Gastroesophageal sphincter (tissue), 4 donors: ENCODE measurements at regions not wholly inside any gene's neighbourhood (a gene's known extent, or its start where the extent isn't known, plus 50 kb on each side); places are given as distances from the start of the nearest gene placed in this dataset.

Experiments used
- ATAC-seq: fragments of 150-250 bp; one replicate; pipeline ENCODE4 v1.9.1; 2016; ENCODE audit warnings: mild to moderate bottlenecking, moderate library complexity
- H3K27ac ChIP-seq, 4 donors: fragments of 200-600 bp; sonication (generic) in 3 of 4; 1 replicate in 3 of 4; 2 replicates in 1 of 4; pipeline ENCODE4 v1.5.1; 2016 to 2019
- H3K27me3 ChIP-seq: fragments of 200-600 bp; sonication (generic); one replicate; pipeline ENCODE4 v1.5.1; 2019
- H3K36me3 ChIP-seq, 2 donors: fragments of 200-600 bp; sonication (generic); one replicate each; pipeline ENCODE4 v1.5.1; 2019; ENCODE audit warnings: control low read depth in 1 of 2
- H3K4me1 ChIP-seq, 3 donors: fragments of 200-600 bp; sonication (generic); 1 replicate in 2 of 3; 2 replicates in 1 of 3; pipeline ENCODE4 v1.5.1; 2016 to 2019; ENCODE audit warnings: control low read depth in 2 of 3
- H3K4me3 ChIP-seq, 2 donors: fragments of 200-600 bp; sonication (generic); one replicate each; pipeline ENCODE4 v1.5.1; 2019; ENCODE audit warnings: mild to moderate bottlenecking in 1 of 2, moderate library complexity in 1 of 2
- H3K9me3 ChIP-seq, 3 donors: fragments of 200-600 bp; sonication (generic); one replicate each; pipeline ENCODE4 v1.5.1; 2017 to 2019; ENCODE audit warnings: control low read depth in 2 of 3
- CTCF ChIP-seq, 4 experiments: fragments of 200-600 bp in 2 of 4; fragments of 450-650 bp in 2 of 4; sonication (generic) in 1 of 4; IDR thresholded peaks; one replicate each; pipeline ENCODE4 v1.5.1; 2017 to 2019; ENCODE audit warnings: antibody characterized with exemption in 4 of 4, mild to moderate bottlenecking in 2 of 4, moderate library complexity in 2 of 4
- EP300 ChIP-seq: sonication (generic); formaldehyde crosslinking; IDR thresholded peaks from one replicate; pipeline ENCODE4 v1.6.1; 2017; ENCODE audit warnings: antibody characterized with exemption, mild to moderate bottlenecking
- POLR2A ChIP-seq, 2 donors: fragments of 450-650 bp; IDR thresholded peaks; one replicate each; pipeline ENCODE4 v1.6.1; 2017; ENCODE audit warnings: antibody characterized with exemption in 2 of 2, mild to moderate bottlenecking in 2 of 2, moderate library complexity in 1 of 2
- POLR2AphosphoS5 ChIP-seq: sonication (generic); formaldehyde crosslinking; IDR thresholded peaks from one replicate; pipeline ENCODE4 v1.6.1; 2017; ENCODE audit warnings: antibody characterized with exemption
- WGBS, 2 donors: methylation state at CpG; one replicate each; pipeline ENCODE4 v1.1.5; 2018; ENCODE audit warnings: low coverage in 1 of 2; 5-methylcytosine and 5-hydroxymethylcytosine counted together

GRCh38 chr20:12434672-12435071, 517.0 kb downstream of the BTBD3 start:
- peaks cover 0 to 13% (median 0%) of the 10 kb centered on the region in 3 donors for H3K4me1 ChIP-seq
- peak; percentile 62 for TF ChIP-seq POLR2AphosphoS5
- no peak for TF ChIP-seq EP300
- no peak for TF ChIP-seq CTCF (IDR thresholded peaks at IDR 0.05)
- no peak for ATAC-seq
- WGBS, 2 donors, result 10 to 58% methylated on average over 1 to 3 of the region's 3 CpGs
- H3K9me3 ChIP-seq, result peaks cover 0 to 4% (median 0%) of the 10 kb centered on the region in 3 donors
- H3K27me3 ChIP-seq, result no peaks in the 10 kb centered on the region
- H3K36me3 ChIP-seq, result no peaks in the 10 kb centered on the region
- H3K27ac ChIP-seq, result peak overlapping the region in 1 of 4 donors; percentile 25
- H3K4me3 ChIP-seq, result no peak overlapping the region

GRCh38 chr20:12435268-12435667, 517.6 kb downstream of the BTBD3 start:
- peaks cover 0 to 13% (median 0%) of the 10 kb centered on the region in 3 donors for H3K4me1 ChIP-seq
- H3K4me3 ChIP-seq, result no peak overlapping the region
- H3K27ac ChIP-seq, result peak overlapping the region in 1 of 4 donors; percentile 25
- 20 to 46% methylated on average over 4 of the region's 4 CpGs for WGBS, 2 donors
- no peaks in the 10 kb centered on the region for H3K36me3 ChIP-seq
- H3K27me3 ChIP-seq, result no peaks in the 10 kb centered on the region
- H3K9me3 ChIP-seq, result peaks cover 0 to 4% (median 0%) of the 10 kb centered on the region in 3 donors
- peak; percentile 92 for TF ChIP-seq POLR2AphosphoS5
- TF ChIP-seq CTCF (IDR thresholded peaks at IDR 0.05), result no peak
- ATAC-seq, result no peak

- no peaks in the 10 kb centered on the region for H3K36me3 ChIP-seq
- H3K27me3 ChIP-seq, result no peaks in the 10 kb centered on the region
- H3K4me3 ChIP-seq, result no peak overlapping the region
- 100% methylated on average over 1 of the region's 1 CpG for WGBS, 2 donors
- H3K27ac ChIP-seq, result no peak overlapping the region
- TF ChIP-seq POLR2A (IDR thresholded peaks at IDR 0.05), result no peak
- TF ChIP-seq CTCF (IDR thresholded peaks at IDR 0.05), result no peak
- no peak for TF ChIP-seq POLR2AphosphoS5
- TF ChIP-seq EP300, result no peak
- H3K9me3 ChIP-seq, result no peaks in the 10 kb centered on the region
- no peaks in the 10 kb centered on the region for H3K4me1 ChIP-seq
- ATAC-seq, result no peak
Observed at GRCh38 chr20:12453711-12454110, 536.0 kb downstream of the BTBD3 start.

- Histone ChIP-seq H3K27ac (no peak overlapping the region), H3K4me3 (no peak overlapping the region), H3K27me3 (no peaks in the 10 kb centered on the region), H3K4me1 (no peaks in the 10 kb centered on the region), H3K9me3 (no peaks in the 10 kb centered on the region), H3K36me3 (no peaks in the 10 kb centered on the region)
- no peak for TF ChIP-seq POLR2AphosphoS5
- no peak for TF ChIP-seq CTCF (IDR thresholded peaks at IDR 0.05)
- TF ChIP-seq POLR2A (IDR thresholded peaks at IDR 0.05), result no peak
- no peak for TF ChIP-seq EP300
- ATAC-seq, result no peak
Observed at GRCh38 chr20:12455148-12455547, 537.5 kb downstream of the BTBD3 start.

- no peak for TF ChIP-seq EP300
- TF ChIP-seq POLR2AphosphoS5, result no peak
- TF ChIP-seq CTCF (IDR thresholded peaks at IDR 0.05), result no peak
- TF ChIP-seq POLR2A (IDR thresholded peaks at IDR 0.05), result no peak
- ATAC-seq, result no peak
- no peaks in the 10 kb centered on the region for H3K36me3 ChIP-seq
- H3K27me3 ChIP-seq, result no peaks in the 10 kb centered on the region
- no peak overlapping the region for H3K27ac ChIP-seq
- H3K9me3 ChIP-seq, result no peaks in the 10 kb centered on the region
- no peak overlapping the region for H3K4me3 ChIP-seq
- no peaks in the 10 kb centered on the region for H3K4me1 ChIP-seq
Observed at GRCh38 chr20:12458241-12458640, 540.5 kb downstream of the BTBD3 start.
